Activated naive CD4-positive, alpha-beta T cell treated with Interleukin-2 at 50 U/mL for 16 hours (primary cell): ENCODE measurements at regions not wholly inside any gene's neighbourhood (a gene's known extent, or its start where the extent isn't known, plus 50 kb on each side); places are given as distances from the start of the nearest gene placed in this dataset.
"Not testable (repeated sequence)": the region's sequence is repeated elsewhere in the genome, so short reads cannot be mapped to it uniquely, and the experiment has no call there.

Source experiments
- DNase-seq: peaks from one replicate; pipeline ENCODE4 v3.0.0-alpha.2; 2020

DNA sequence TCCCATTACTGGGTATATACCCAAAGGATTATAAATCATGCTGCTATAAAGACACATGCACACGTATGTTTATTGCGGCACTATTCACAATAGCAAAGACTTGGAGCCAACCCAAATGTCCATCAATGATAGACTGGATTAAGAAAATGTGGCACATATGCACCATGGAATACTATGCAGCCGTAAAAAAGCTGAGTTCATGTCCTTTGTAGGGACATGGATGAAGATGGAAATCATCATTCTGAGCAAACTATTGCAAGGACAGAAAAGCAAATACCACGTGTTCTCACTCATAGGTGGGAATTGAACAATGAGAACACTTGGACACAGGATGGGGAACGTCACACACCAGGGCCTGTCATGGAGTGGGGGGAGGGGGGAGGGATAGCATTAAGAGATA is 175.0 kb upstream of the FZD8 start:
- not testable (repeated sequence) for DNase-seq

DNA sequence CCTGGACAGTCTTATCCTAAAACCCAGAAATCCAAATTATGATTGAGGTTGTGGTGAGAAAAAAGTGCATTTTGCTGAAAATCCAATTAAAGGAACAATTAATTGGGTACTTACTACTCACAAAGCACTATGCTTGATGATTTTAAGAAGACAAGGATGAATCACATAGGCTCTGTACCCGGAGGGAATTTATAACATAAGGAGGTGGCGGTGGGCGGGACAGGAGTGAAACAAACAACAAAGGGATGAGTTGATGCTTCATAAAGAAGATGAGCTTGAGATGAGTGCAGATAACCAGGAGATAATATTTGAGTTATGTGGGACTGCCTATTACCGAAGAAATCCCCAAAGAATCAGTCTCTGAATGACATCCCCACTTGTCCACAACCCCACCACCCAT is 171.1 kb upstream of the FZD8 start:
- no peak for DNase-seq

DNA sequence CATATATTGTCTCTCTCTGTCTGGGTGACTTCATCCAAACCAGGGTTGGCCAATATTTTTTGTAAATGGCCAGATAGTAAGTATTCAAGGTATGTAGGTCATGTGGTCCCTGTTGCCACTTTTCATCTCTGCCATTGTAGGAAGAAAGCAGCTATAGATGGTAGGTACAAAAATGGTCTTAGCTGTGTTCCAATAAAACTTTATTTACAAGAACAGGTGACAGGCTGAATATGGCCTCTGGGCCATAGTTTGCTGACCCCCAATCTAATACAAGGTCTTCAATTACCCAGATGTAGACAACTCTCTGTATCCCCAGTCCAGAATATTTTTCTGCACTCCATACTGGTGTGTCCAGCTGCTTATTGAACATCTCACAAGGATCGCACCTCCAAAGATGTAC is 166.2 kb upstream of the FZD8 start:
- no peak for DNase-seq

DNA sequence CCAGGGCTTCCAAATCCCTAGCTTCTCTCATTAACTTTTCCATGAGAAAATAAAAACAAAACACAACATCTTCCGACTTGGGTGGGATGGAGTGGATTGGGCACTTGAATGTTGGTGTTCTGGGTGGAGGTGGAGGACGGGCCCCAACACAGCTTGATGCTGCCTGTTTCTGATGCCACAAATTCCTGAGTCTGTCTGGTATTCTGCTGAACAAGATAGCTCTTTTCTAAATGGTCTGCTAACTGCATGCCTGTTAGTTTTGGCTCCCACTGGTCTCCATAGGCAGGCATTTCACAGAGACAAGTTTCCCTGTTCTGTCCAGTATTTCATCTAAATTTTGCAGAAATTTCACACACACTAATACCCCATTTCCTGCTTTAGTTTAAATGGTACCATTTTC is 160.9 kb upstream of the FZD8 start:
- no peak for DNase-seq

DNA sequence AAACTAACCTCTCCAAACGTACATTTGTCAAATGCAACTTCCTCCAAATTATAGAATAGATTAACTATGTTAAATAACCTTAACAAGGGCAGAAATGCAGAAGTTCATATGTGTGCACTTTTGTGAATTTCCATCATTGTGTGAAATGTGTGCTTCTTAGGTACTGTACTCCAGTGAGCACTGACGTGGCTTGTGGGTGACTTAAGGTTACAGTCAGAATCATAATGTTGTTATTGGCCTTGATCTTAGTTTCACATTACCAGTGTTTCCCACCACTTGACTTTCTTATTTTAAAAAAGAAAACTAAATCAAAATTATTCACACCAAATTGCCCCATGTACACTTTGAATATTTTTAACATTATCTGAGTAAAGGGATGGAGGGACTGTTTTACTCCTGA is 155.1 kb upstream of the FZD8 start:
- no peak for DNase-seq

DNA sequence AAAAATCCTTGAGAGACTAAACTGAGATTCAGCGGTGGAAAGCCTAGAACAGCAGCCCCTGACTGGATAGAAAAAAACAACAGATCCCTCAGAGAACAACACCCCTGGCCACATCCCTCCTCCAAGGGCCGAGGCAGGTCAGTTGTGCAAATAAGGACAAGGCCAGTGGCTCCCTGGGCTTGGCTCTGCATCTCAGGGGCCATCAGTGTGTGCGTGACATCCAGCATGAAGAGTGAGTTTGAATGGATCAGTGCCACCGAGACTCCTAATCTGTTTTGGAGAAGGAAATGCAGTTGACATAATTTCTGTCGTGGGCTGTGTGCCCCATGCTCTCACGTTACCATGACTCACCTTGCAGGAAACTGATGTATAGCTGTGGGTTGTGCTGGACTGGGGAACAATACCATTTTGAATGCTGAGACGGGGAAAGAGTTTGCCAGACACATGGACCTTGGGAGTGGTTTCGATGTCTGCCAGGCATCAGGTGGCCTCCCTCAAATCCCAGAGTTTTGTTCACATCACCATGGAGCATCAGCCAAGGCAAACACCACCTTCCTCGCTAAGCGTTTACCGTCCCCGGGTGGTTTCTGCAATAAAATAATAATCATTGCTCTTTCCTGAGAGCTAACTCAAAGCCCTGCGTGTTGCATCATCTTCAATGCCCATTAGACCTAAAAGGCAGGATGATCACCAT is 153.2 kb upstream of the FZD8 start:
- DNase-seq, result no peak

DNA sequence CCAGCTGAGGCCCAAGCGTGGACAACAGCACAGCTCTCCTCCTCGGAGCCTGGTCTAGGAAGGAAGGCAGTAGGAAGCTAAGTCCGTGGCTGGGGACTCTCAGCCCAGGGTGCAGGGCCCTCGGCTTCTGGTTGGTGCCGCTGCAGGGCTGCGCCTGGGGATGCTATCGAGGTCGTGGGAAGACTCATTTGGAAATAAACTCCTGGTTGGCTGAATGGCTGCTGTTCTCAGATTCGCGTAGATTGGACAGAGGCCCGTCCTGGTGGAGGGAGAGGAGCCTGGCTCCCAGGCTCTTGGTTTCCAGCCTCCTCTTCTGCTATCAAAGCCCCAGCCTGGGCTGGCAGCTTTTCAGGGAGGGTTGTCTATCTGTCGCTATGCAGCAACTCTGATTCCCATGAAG is 152.6 kb upstream of the FZD8 start:
- DNase-seq, result no peak

DNA sequence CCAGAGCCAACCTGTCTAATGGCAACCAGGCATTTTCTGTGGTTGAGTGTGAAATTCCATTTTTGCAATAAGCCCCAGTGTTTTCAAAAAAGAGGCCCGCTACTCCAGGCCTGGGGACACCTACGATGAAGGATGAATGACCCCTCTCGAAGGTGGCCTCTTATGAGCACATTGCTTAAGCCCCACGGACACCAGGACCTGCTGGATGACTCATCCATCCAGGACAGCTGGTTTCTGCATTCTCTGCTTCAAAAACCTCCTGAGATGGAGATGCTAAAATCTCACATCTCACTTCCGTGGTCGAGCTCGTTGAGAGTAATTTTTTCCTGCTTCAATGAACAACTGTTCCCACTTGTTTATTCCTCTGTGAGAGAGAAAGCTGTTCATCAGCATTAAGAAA is 150.2 kb upstream of the FZD8 start:
- no peak for DNase-seq

DNA sequence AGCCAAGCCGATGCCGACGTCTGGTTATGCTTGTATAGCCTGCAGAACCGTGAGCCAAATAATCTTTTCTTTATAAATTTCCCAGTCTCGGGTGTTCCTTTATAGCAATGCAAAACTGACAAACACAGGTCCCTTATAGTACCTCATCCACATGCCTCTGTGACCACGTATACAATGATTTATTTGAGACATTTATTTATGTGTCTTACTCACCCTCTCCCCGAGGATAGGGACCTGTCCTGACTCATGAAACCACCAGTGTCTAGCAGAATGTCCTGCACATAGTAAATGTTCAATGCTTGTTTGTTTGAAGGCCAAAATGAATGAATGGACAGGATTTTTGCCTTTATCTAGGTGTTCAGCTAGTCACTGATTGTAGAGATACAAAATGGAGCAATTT is 147.9 kb upstream of the FZD8 start:
- DNase-seq, result no peak

DNA sequence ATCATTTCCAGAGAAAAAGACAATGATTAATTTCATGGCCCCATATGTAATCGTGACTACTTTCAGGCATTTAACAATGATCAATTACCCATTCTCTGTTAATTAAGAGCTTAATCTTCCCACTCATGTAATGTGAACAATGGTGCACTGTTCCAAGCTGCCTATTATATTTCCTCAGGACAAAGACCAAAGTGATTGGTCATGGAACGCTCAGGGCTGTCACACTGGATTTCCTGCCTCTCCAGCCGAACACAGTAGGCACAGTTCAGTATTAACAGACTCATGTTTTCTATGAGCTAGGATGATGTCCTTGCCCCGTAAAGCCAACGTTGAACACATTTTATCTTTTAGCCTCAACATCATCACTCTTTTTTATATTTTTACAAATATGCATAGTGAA is 142.7 kb upstream of the FZD8 start:
- DNase-seq, result no peak

DNA sequence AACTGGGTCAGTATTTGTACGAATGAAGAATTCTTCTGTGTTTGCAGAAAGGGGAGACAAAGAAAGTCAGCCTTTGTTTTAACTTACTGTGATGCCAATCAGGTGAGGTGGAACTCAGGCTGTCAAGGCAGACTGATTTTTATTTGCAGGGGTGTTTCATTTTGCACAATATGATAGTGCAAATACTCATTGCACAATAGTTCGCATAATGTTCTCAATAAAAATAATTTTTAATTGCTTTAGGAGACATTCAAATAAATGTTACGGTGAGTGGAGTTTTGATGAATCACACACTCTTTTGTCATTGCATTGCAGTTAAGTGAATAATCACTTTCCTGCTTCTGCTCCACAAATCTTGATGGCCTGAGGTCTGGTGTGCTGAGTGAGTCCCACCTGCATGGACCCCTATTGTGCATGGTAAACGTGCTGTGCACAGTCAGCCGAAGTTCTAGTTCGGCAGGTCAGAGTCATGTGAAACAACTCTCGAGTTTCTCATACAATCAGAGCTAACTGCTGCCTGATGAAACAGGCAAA is 141.3 kb upstream of the FZD8 start:
- DNase-seq, result no peak

DNA sequence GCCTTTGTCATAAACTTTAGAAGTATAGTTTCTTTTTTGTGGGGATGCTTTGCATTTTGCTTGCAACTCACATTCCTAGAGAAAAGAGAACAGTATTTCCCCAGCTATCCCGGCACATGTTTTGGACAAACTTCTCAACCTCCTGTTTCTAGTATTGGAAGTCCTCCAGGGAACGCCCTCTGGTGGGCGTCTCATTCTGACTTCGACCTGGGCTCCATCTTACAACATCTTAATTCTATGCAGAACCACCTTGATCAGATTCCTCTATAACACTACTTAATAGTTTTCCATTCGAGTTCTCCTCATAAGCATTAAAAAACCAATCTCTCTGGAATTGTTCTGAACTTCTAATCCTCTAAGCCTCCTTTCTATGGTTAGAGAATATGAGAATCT is 139.5 kb upstream of the FZD8 start:
- no peak for DNase-seq

DNA sequence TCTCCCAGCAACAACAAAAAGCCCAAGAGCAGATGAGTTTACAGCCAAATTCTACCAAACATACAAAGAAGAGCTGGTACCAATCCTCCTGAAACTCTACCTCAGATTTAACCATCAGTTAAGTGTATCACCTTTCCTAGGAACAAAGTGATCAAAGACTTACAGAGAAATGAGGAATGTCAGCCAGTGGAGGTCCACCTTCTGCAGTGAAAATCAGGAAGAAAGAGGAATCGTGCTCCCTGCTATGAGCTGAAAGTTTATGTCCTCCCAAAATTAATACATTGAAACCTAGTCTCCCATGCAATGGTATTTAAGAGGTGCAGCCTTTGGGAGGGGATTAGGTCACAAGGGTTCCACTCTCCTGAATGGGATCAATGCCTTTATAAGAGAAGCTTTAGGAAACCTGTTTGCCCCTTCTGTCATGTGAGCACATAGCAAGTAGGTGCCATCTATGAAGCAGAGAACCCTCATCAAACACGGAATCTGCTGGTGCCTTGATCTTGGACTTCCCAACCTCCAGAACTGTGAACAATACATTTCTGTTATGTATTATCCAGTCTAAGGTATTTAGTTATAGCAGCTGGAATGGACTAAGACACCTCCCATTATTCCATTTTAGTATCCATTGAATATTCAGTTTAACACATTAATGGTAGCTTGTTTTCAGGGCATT is 139.0 kb upstream of the FZD8 start:
- DNase-seq, result no peak

DNA sequence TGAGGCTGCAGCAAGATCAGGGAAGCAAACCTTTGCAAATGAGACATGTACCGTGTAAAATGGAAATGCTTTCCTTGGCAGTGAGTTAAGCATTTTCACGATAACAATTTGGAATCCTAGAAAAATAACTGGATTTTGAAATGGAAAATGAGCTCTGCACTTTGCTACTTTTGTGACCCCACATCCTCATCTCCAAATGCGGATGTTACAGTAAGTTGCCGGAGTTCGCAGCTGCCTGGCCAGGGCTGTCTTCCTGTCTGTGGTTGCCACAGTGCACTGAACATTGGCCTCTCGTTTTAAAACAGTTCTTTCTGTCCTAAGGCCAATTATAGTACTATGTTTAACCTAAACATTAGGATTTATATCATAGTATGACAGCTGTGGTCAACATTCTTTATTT is 136.2 kb upstream of the FZD8 start:
- no peak for DNase-seq

DNA sequence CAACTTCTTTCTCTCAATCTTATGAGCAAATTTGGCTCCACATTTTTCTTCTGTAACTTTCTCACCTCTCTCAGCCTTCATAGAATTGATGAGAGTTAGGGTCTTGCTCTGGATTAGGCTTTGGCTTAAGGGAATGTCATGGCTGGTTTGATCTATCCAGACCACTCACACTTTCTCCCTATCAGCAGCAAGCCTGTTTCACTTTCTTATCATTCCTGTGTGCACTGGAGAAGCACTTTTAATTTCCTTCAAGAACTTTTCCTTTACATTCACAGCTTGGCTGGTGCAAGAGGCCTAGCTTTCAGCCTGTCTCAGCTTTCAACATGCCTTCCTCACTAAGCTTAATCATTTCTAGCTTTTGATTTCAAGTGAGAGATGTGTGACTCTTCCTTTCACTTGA is 134.5 kb upstream of the FZD8 start:
- DNase-seq, result not testable (repeated sequence)

DNA sequence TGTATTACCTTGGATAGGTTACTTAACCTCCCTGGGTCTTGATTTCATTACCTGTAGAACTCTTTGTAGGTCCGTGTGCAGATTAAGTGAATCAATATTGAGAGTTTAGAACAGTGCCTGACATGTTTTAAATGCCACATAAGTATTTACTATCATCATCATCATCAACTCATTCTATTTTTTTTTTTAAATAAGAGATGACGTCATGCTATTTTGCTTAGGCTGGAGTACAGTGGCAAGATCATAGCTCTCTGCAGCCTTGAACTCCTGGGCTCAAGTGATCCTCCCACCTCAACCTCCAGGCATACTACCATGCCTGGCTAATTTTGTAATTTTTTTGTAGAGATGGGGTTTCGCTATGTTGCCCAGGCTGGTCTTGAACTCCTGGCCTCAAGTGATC is 132.0 kb upstream of the FZD8 start:
- DNase-seq, result no peak

DNA sequence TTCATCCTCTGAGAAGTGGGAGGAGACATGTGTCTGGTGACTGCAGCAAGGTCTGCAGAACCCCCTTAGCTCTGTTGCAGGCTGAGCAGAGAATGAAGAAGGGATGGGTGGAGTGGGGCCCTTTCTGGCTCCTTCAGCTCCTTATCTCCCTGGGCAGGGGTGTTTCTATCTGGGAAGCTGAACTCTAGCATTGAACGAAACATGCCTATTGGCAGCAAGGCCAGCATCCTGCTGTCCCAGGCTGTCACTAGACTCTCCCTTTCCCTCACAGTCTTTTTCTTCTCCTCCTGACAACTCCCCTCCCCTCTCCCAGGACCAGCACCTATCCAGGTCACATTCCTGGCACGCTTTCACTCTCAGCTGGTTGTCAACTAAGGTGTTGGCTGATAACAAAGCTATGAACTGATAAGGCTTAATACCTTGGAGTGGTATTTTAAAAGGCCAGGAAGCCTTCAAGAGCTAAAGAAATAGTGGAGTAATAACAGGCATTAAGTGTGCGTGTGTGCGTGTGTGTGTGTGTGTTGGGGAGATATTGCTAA is 128.8 kb upstream of the FZD8 start:
- no peak for DNase-seq

DNA sequence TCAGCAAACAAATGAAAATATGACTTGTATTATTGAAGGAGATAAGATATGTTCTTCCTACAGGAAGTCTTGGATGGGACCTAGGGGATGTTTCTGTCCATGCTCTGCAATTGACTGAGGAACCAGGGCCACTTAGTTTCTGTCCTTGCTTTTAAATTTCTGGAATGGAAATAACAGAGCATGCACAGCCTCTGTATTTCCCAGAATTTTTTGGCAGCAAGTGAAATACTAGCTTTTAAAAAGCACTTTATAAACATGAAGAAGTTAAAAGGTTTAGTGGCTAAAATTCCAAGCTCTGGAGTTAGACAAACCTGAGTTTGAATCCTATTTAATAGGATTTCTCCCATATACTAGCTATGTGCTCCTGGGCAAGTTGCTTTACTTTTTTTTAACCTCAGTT is 127.7 kb upstream of the FZD8 start:
- no peak for DNase-seq

DNA sequence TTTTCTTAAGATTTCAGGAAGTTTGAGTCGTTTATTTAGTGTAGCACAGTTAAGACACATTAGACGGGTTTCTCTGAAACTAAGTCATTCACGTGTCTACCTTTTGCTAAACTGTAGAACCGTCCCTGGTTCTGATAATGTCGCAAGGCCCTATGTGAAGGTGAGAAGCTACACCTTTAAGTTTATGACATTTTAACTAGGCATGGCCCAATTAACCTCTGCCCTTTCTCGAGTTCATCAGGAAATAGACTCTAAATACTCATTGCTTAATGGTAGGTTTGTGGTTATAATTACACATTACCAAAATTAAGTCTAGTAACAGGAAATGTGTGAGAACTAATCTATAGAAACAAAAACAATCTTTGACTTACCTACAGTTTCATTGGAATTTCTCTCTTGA is 126.6 kb upstream of the FZD8 start:
- DNase-seq, result no peak

DNA sequence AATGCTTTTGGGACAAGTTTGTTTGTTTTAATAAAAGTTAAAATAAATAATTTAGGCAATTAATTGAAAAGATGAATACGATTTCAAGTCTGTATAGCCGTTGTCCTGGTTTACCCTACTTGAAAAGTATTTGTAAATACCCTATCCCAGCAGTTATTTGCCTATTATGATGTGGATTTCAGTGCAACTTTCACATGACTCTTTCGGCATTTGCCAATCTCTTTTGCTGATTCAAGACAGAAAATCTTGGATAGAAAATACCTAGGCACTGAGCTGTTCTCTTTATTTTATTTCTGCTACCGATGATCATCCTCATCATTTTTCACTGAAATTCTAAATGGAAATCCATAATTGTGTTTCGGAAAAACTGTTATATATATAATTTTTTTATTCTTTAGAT is 125.9 kb upstream of the FZD8 start:
- DNase-seq, result no peak

DNA sequence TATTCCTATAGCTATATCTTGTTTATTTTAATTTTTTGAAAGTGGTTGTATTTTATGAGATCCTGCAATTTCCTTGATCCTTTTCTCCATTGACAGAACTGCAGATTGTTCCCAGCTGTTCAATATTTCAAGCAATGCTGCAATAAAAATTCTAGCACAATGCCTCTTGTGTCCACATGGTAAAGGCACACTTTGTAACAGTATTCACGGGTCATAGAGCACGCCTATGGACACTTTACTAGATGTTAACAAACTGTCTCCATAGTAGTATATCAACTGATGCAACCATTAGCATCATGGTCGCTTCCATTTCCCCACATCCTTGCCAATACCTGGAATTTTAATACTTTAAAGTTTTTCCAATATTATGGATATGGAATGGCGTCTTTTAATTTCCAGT is 123.9 kb upstream of the FZD8 start:
- no peak for DNase-seq

DNA sequence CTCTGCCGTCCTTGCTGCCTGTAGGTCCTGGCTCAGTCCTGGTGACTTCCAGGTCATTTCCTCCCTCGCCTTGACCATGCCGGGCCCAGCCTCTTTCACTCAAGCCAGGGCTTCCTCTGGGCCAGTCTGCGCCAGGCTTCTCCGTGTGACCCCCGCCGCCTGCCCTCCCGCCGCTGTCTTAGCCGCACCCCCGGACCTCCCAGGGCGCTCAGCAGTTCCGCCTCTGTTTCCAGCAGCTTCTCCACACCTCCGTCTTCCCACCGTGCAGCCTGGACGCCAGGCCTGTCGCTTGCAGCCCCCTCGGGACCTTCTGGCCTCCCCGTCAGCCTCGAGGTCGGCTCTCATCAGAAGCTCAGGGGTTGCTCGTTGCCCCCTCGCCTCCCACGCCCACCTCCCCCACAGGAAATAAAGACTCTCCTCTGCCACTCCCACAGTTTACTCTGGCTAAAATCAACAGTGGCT is 123.0 kb upstream of the FZD8 start:
- no peak for DNase-seq

DNA sequence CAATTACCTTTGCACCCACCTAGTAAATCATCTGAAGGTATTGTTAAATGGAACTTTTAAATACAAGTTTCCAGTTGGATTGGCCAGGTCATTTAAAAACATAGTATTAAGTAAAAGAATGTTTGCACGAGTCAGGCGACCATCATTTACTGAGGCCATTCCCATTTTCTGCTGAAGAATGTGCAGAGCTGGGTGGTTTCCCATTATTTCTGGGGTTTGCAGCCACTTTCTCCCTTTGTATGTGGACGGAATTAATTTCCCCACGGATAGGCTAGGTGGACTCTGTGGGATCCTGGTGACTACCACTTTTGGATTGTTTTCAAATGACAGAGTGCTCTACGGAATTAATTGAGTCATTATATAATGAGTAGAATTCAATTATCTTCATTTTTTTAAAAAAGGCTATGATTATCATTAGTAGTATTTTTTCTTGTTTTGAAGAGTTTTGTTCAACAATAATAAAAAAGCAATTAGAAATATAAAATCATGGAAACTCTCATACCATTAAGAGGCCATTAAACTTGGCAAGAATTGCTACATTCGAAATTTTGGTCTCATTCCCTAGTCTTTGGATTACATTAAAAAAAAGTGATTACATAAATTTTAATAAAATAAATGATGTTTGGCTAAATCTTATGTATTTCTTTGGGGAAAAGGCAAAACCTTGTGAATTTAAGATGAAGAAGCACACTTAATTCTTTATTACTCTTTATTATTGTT is 120.4 kb upstream of the FZD8 start:
- DNase-seq, result no peak

DNA sequence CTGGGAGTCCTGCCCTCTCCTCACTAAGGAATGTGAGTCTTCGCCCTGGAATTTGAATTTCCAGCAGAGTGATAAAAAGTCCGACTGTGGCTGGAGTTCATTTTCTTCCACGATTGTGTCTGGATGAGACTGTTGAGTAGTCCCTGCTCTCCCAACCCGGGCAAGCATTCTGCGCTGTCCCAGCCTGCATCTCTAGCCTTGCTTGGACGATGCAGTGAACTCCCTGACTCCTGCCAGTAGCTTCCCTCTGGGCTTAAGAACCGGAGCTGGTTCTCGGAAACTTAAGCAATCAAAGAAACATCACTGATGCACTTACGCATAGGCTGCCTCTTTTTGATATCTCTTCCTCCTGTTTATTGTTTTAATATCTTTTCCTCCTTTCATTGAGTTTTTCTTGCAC is 116.0 kb upstream of the FZD8 start:
- no peak for DNase-seq
